ENCODE measurements at regions not wholly inside any gene's neighbourhood (a gene's known extent, or its start where the extent isn't known, plus 50 kb on each side); places are given as distances from the start of the nearest gene placed in this dataset.

DNA sequence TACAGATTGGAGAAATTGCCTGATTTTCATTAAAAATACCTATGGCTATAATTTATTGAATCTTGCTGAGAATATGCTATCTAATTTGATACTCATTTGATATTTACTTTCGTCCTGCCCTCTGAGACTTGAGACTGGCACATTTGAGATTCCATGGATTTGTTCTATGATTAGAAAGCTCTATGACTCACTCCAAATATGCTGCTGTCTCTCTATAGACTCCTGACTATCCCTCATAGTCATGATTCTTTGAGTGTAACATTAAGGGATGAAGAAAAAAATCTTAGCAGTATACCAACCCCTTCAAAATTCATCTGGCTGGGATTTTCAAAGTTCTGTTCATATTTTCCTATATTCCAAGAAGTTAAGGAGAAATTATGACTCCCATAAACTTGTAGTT lies 191.9 kb downstream of the LRIG3 start:
- no peak for TF ChIP-seq POLR2A (IDR thresholded peaks at IDR 0.05)
- TF ChIP-seq, protein P1, sequence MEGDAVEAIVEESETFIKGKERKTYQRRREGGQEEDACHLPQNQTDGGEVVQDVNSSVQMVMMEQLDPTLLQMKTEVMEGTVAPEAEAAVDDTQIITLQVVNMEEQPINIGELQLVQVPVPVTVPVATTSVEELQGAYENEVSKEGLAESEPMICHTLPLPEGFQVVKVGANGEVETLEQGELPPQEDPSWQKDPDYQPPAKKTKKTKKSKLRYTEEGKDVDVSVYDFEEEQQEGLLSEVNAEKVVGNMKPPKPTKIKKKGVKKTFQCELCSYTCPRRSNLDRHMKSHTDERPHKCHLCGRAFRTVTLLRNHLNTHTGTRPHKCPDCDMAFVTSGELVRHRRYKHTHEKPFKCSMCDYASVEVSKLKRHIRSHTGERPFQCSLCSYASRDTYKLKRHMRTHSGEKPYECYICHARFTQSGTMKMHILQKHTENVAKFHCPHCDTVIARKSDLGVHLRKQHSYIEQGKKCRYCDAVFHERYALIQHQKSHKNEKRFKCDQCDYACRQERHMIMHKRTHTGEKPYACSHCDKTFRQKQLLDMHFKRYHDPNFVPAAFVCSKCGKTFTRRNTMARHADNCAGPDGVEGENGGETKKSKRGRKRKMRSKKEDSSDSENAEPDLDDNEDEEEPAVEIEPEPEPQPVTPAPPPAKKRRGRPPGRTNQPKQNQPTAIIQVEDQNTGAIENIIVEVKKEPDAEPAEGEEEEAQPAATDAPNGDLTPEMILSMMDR (IDR thresholded peaks at IDR 0.05), result no peak

All from esophagus squamous epithelium (tissue), 4 donors.